HG03378 (cell line): ENCODE measurements at regions not wholly inside any gene's neighbourhood (a gene's known extent, or its start where the extent isn't known, plus 50 kb on each side); places are given as distances from the start of the nearest gene placed in this dataset.

Experiments
- ATAC-seq: cut with Tn5 transposase; IDR thresholded peaks from one replicate; pipeline ENCODE4 v1.9.1; 2021; ENCODE audit warnings: mild to moderate bottlenecking, moderate library complexity; ENCODE audit not compliant: unreplicated experiment

GRCh38 chr7:15938115-15938514 is 251.6 kb upstream of the MEOX2 start:
- ATAC-seq: no peak

- ATAC-seq: no peak
Measured at GRCh38 chr7:15937571-15937970, 251.1 kb upstream of the MEOX2 start.

GRCh38 chr7:15936991-15937390 is 250.5 kb upstream of the MEOX2 start:
- ATAC-seq: no peak

- ATAC-seq: no peak
Measured at GRCh38 chr7:15932318-15932717, 245.8 kb upstream of the MEOX2 start.

- ATAC-seq: no peak
Measured at GRCh38 chr7:15929411-15929810, 242.9 kb upstream of the MEOX2 start.

GRCh38 chr7:15925608-15926007 is 239.1 kb upstream of the MEOX2 start:
- ATAC-seq: no peak

GRCh38 chr7:15924910-15925309 is 238.4 kb upstream of the MEOX2 start:
- no peak for ATAC-seq

GRCh38 chr7:15922002-15922401 is 235.5 kb upstream of the MEOX2 start:
- ATAC-seq: no peak

GRCh38 chr7:15921576-15921975 is 235.1 kb upstream of the MEOX2 start:
- no peak for ATAC-seq

GRCh38 chr7:15920953-15921352 is 234.5 kb upstream of the MEOX2 start:
- no peak for ATAC-seq

- no peak for ATAC-seq
Measured at GRCh38 chr7:15916681-15917380, 230.3 kb upstream of the MEOX2 start.

GRCh38 chr7:15915686-15916293 is 229.3 kb upstream of the MEOX2 start:
- no peak for ATAC-seq

- no peak for ATAC-seq
Measured at GRCh38 chr7:15914611-15915010, 228.1 kb upstream of the MEOX2 start.

GRCh38 chr7:15906436-15906835 is 220.0 kb upstream of the MEOX2 start:
- ATAC-seq: no peak

GRCh38 chr7:15905251-15906040 is 219.0 kb upstream of the MEOX2 start:
- ATAC-seq: no peak

- no peak for ATAC-seq
Measured at GRCh38 chr7:15891151-15891881, 204.8 kb upstream of the MEOX2 start.

GRCh38 chr7:15889507-15889906 is 203.0 kb upstream of the MEOX2 start:
- no peak for ATAC-seq

GRCh38 chr7:15888090-15888489 is 201.6 kb upstream of the MEOX2 start:
- no peak for ATAC-seq

- no peak for ATAC-seq
Measured at GRCh38 chr7:15886626-15887025, 200.1 kb upstream of the MEOX2 start.

- ATAC-seq: no peak
Measured at GRCh38 chr7:15885678-15886077, 199.2 kb upstream of the MEOX2 start.

- ATAC-seq: no peak
Measured at GRCh38 chr7:15874774-15875173, 188.3 kb upstream of the MEOX2 start.
